KBM-7 (cell line): ENCODE measurements at regions not wholly inside any gene's neighbourhood (a gene's known extent, or its start where the extent isn't known, plus 50 kb on each side); places are given as distances from the start of the nearest gene placed in this dataset.

Experiments
- DNase-seq: peaks from one replicate; pipeline ENCODE4 v3.0.0-alpha.2; 2015
- in situ Hi-C: fragments of 300-500 bp; cut with MboI; formaldehyde crosslinking; loops from 2 replicates; pipeline ENCODE4 v1.14.3; 2020; ENCODE audit warnings: low sequenced_read_pairs, low pct_unique_long_range_greater_than_20kb, mixed read lengths

GRCh38 chr2:425243-425642 lies 137.4 kb upstream of the ALKAL2 start:
- DNase-seq, result no peak
- in situ Hi-C loops, result no loop called here

DNA sequence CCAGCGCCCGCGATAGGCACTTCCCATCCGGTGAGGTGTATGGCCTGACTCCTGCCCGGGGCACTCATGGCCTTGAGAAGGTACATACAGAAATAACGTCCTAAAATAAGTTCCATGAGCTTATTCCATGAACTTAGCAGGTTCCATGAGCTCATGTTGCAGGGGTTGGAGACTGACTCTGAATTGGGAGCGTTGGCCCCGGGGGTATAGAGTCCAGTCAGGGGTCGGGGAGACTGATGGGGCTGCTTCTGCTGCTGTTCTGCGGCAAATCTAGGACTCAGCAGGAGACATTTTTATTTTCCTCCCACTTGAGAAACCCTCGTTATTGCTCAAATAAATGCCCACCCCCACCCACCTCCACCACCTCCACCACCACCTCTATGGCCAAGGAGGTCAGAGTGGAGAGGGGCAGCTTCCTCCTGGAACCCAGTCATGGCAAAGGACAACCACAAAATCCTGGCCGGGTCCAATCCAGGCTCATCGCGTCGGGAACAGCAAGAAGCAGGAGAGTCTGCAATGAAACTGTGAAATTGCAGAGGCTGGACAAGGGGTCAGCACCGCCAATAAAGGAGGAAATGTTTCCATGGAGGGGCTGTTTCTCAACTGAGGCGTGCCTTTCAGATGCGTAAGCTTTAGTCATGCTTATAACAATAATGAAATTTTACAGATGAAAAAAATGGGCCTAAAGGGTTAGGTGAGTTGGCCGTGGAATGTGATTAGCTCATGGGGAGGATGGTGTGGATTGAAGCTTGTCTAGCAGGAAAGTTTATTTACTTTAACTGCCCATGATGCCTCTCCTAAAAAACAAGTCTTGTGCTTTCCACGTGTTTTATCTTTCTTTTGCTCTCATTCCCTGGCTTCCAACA lies 136.6 kb upstream of the ALKAL2 start:
- no peak for DNase-seq
- in situ Hi-C loops, result no loop called here

DNA sequence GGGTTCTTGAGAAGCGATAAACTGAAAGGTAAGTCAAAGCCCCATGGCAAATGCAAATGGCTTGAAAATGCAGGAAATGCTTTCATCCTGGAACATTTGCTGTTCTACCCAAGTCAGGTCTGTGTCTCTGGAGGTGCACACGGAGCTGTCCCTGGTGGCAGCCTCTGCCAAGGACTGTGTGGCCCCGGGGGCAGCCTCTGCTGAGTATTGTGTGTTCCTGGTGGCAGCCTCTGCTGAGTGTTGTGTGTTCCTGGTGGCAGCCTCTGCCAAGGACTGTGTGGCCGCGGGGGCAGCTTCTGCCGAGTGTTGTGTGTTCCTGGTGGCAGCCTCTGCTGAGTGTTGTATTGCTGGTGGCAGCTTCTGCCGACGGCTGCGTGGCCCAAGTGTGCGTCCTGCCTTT lies 135.6 kb upstream of the ALKAL2 start:
- in situ Hi-C loops, result no loop called here
- no peak for DNase-seq

GRCh38 chr2:422676-423435 lies 135.0 kb upstream of the ALKAL2 start:
- DNase-seq, result no peak
- in situ Hi-C loops, result no loop called here

GRCh38 chr2:421406-421805 lies 133.5 kb upstream of the ALKAL2 start:
- in situ Hi-C loops, result no loop called here
- no peak for DNase-seq

GRCh38 chr2:419687-420317 lies 131.9 kb upstream of the ALKAL2 start:
- in situ Hi-C loops, result no loop called here
- no peak for DNase-seq

- in situ Hi-C loops, result no loop called here
- DNase-seq, result no peak
These were observed 129.8 kb upstream of the ALKAL2 start for GRCh38 chr2:417662-418061.

DNA sequence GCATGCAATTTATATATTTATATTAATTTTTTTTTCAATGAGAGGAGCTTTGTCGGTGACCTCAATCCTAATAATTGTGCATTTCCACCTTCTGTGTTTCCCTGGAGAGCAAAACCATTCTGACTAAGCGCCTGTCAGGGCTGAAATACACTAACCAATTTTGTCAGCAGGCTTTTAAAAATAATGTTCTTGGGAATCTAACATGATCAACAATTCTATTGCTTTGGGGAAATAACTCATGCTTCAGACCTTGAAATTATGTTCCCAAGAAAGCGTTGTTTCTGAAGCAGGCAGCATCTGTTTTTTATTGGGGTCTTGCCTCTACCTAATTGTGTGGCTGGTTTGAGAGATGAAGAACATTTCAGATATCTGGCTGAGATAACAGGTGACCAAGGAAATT lies 129.1 kb upstream of the ALKAL2 start:
- DNase-seq, result no peak
- in situ Hi-C loops, result no loop called here

- no peak for DNase-seq
- in situ Hi-C loops, result no loop called here
These were observed 128.2 kb upstream of the ALKAL2 start for GRCh38 chr2:415986-416610.

- in situ Hi-C loops, result no loop called here
These were observed 121.6 kb upstream of the ALKAL2 start for GRCh38 chr2:409523-409922.

DNA sequence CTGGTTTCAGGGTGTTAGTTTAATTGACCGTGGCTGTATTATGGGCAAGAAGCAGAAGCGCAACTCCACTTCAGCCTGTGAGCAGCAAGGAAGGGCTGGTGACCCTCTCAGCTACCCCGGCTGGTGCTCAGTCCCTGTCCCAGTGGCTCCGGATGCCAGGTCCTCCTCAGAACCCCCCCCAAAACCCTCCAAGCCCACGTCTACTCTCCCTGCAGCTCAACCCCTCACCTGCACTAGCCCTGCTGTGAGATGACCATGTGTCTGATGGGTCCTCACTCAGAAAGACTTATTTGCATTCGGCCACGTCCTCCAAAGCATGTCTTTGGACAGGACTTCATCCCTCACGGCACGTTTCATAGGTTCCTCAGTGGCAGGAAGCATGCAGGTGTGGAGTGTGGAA lies 119.7 kb upstream of the ALKAL2 start:
- no peak for DNase-seq
- in situ Hi-C loops, result no loop called here

More at GRCh38 chr2:409523-409922, 121.6 kb upstream of the ALKAL2 start:
- DNase-seq, result no peak

DNA sequence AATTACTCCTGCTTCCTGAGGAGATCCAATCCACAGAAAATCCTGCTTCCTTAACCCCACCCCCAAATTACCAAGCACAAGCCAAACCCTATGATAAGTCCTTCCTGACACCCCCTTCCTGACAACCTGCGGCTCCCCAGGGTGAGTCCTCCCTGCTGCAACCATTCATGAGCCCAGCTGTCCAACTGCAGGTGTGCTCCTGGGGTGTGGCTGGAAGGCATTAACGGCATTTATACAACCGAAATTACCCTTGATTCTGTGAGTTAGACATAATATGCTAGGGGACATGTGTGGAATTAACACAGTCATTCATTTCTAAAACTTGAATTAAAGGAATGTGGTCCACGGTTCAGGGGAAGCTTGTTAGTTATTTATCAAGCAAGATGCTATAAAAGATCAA lies 119.0 kb upstream of the ALKAL2 start:
- no peak for DNase-seq
- in situ Hi-C loops, result no loop called here

DNA sequence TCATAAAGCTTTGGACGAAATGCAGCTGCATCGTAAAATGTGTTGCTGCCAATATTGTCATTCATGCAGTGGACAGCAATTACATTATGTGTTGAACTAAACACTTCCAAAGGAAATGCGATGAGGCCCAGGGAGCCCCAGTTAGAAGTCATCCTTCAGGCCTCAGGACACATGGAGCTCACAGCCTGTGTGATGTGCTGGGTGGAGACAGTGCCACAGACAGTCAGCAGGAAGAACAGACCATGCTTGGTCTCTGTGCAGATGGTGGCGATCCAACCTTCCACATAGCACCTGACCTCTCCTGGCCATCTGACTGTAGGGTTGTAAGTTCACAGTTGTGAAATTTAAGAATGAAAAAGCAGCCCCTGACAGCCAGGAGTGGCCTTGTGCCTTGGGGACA lies 118.3 kb upstream of the ALKAL2 start:
- in situ Hi-C loops, result no loop called here
- DNase-seq, result no peak

- DNase-seq, result no peak
- in situ Hi-C loops, result no loop called here
These were observed 116.7 kb upstream of the ALKAL2 start for GRCh38 chr2:404581-404980.

- in situ Hi-C loops, result no loop called here
- no peak for DNase-seq
These were observed 115.8 kb upstream of the ALKAL2 start for GRCh38 chr2:403682-404081.

DNA sequence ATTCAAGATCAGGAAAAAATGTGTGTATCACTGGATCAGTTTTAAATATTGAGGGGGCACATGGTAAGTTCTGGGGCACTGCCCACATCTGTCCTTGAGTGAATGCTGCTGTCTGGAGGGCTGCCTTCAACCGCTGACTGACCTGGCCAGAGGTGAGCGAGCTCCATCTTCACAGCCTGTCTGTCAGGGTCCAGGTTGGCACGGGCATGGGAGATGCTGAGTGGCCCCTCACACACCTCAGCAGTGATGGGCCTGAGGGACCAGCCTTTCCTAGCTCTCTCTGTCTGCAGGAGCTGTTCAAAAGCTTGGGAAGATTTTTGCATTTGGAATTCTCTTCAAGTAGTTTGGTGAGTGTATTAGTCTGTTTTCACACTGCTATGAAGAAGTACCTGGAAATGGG lies 114.8 kb upstream of the ALKAL2 start:
- in situ Hi-C loops, result no loop called here
- no peak for DNase-seq

DNA sequence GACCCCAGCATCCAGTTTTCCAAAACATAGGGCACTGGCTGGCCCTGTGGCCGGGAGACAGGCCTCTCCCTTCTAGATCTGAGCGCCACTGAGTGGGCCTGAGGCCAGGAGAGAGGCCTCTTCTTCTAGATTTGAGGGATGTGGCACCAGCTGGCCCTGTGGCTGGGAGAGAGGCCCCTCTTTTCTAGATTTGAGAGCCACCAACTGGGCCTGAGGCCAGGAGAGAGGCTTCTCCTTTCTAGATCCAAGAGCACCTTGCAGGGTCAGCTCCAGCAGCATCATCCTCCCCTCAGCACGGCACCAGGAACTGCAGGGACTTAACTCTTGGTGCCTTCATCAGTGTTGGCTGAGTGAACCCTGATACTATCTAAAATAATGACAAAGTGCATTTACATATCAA lies 114.3 kb upstream of the ALKAL2 start:
- in situ Hi-C loops, result no loop called here
- no peak for DNase-seq

- in situ Hi-C loops, result no loop called here
- no peak for DNase-seq
These were observed 113.3 kb upstream of the ALKAL2 start for GRCh38 chr2:401019-401679.

DNA sequence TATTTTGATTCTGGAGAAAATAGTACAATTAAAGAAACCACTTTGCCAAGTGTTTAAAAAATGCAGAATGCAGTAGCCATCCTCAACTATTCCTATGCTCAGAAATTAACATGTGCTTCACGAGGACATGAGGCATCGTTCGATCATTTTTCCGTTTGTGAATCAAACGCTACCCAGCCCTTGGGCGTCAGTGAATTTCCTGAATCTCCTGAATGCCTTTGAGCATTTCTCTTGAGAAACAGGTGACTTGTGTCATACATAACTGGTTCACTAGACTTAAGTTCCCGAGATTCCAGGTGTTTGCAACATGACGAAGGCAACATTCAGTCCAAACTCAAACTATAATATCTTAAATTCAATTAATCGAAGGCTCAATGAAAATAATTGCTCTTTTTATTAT lies 110.0 kb upstream of the ALKAL2 start:
- in situ Hi-C loops, result no loop called here
- DNase-seq, result no peak
